ENCODE measurements at regions not wholly inside any gene's neighbourhood (a gene's known extent, or its start where the extent isn't known, plus 50 kb on each side); places are given as distances from the start of the nearest gene placed in this dataset.

GRCh38 chr2:123563515-123563914 lies 461.6 kb upstream of the CNTNAP5 start:
- no peaks in the 10 kb centered on the region for H3K4me1 ChIP-seq (ENCODE audit: control insufficient read depth, extremely low read depth, insufficient read depth, low read length)
- no peaks in the 10 kb centered on the region for H3K36me3 ChIP-seq (ENCODE audit: control insufficient read depth, insufficient read depth, low read length)
- H3K79me2 ChIP-seq (ENCODE audit: control insufficient read depth, insufficient read depth, low read length) = no peaks in the 10 kb centered on the region
- no peak for DNase-seq (ENCODE audit: low read depth in 2 of 2)
- no peak for TF ChIP-seq CTCF (conservative IDR thresholded peaks at IDR 0.05 in 1 of 2, IDR thresholded peaks at IDR 0.05 in 1 of 2; ENCODE audit: low read depth in 1 of 2, low read length in 2 of 2)
- no peak for TF ChIP-seq EZH2 (IDR thresholded peaks at IDR 0.05; ENCODE audit: low read length, missing control alignments)
- H3K9ac ChIP-seq (ENCODE audit: insufficient read depth, low read length) = no peak overlapping the region
- H2AFZ ChIP-seq (ENCODE audit: low read length) = no peak overlapping the region
- H3K27me3 ChIP-seq (ENCODE audit: control insufficient read depth, insufficient read depth, low read length) = no peaks in the 10 kb centered on the region
- no peaks in the 10 kb centered on the region for H3K9me3 ChIP-seq (ENCODE audit: control insufficient read depth, insufficient read depth, low read depth, low read length)
- no peaks in the 10 kb centered on the region for H4K20me1 ChIP-seq (ENCODE audit: control insufficient read depth, extremely low read depth, insufficient read depth, low read length)
- H3K4me3 ChIP-seq (replicated peaks in 1 of 4; ENCODE audit: control extremely low read depth in 1 of 4, insufficient read depth in 1 of 4, low read depth in 3 of 4, low read length in 4 of 4) = no peak overlapping the region
- no peak overlapping the region for H3K4me2 ChIP-seq (ENCODE audit: extremely low read depth, insufficient read depth, low read length)
- no peak overlapping the region for H3K27ac ChIP-seq (ENCODE audit: insufficient read depth, low read length)

- Histone ChIP-seq H3K9ac (ENCODE audit: insufficient read depth, low read length) (no peak overlapping the region), H4K20me1 (ENCODE audit: control insufficient read depth, extremely low read depth, insufficient read depth, low read length) (no peaks in the 10 kb centered on the region), H3K4me1 (ENCODE audit: control insufficient read depth, extremely low read depth, insufficient read depth, low read length) (no peaks in the 10 kb centered on the region), H3K9me3 (ENCODE audit: control insufficient read depth, insufficient read depth, low read depth, low read length) (no peaks in the 10 kb centered on the region), H3K36me3 (ENCODE audit: control insufficient read depth, insufficient read depth, low read length) (no peaks in the 10 kb centered on the region), H3K27me3 (ENCODE audit: control insufficient read depth, insufficient read depth, low read length) (no peaks in the 10 kb centered on the region), H3K4me3 (replicated peaks in 1 of 4; ENCODE audit: control extremely low read depth in 1 of 4, insufficient read depth in 1 of 4, low read depth in 3 of 4, low read length in 4 of 4) (no peak overlapping the region), H3K4me2 (ENCODE audit: extremely low read depth, insufficient read depth, low read length) (no peak overlapping the region), H2AFZ (ENCODE audit: low read length) (no peak overlapping the region), H3K79me2 (ENCODE audit: control insufficient read depth, insufficient read depth, low read length) (no peaks in the 10 kb centered on the region), H3K27ac (ENCODE audit: insufficient read depth, low read length) (no peak overlapping the region)
- DNase-seq (ENCODE audit: low read depth in 2 of 2) = no peak
- TF ChIP-seq EZH2 (IDR thresholded peaks at IDR 0.05; ENCODE audit: low read length, missing control alignments) = no peak
- no peak for TF ChIP-seq CTCF (conservative IDR thresholded peaks at IDR 0.05 in 1 of 2, IDR thresholded peaks at IDR 0.05 in 1 of 2; ENCODE audit: low read depth in 1 of 2, low read length in 2 of 2)
These were observed 458.7 kb upstream of the CNTNAP5 start for GRCh38 chr2:123566291-123566946.

- Histone ChIP-seq H3K79me2 (ENCODE audit: control insufficient read depth, insufficient read depth, low read length) (no peaks in the 10 kb centered on the region), H3K36me3 (ENCODE audit: control insufficient read depth, insufficient read depth, low read length) (no peaks in the 10 kb centered on the region), H3K9ac (ENCODE audit: insufficient read depth, low read length) (no peak overlapping the region), H3K9me3 (ENCODE audit: control insufficient read depth, insufficient read depth, low read depth, low read length) (no peaks in the 10 kb centered on the region), H3K27me3 (ENCODE audit: control insufficient read depth, insufficient read depth, low read length) (no peaks in the 10 kb centered on the region), H3K4me1 (ENCODE audit: control insufficient read depth, extremely low read depth, insufficient read depth, low read length) (no peaks in the 10 kb centered on the region), H2AFZ (ENCODE audit: low read length) (no peak overlapping the region), H3K27ac (ENCODE audit: insufficient read depth, low read length) (no peak overlapping the region), H4K20me1 (ENCODE audit: control insufficient read depth, extremely low read depth, insufficient read depth, low read length) (no peaks in the 10 kb centered on the region), H3K4me3 (replicated peaks in 1 of 4; ENCODE audit: control extremely low read depth in 1 of 4, insufficient read depth in 1 of 4, low read depth in 3 of 4, low read length in 4 of 4) (no peak overlapping the region), H3K4me2 (ENCODE audit: extremely low read depth, insufficient read depth, low read length) (no peak overlapping the region)
- no peak for DNase-seq (ENCODE audit: low read depth in 2 of 2)
- no peak for TF ChIP-seq CTCF (conservative IDR thresholded peaks at IDR 0.05 in 1 of 2, IDR thresholded peaks at IDR 0.05 in 1 of 2; ENCODE audit: low read depth in 1 of 2, low read length in 2 of 2)
- no peak for TF ChIP-seq EZH2 (IDR thresholded peaks at IDR 0.05; ENCODE audit: low read length, missing control alignments)
These were observed 447.1 kb upstream of the CNTNAP5 start for GRCh38 chr2:123578016-123578415.
